ENCODE measurements at regions not wholly inside any gene's neighbourhood (a gene's known extent, or its start where the extent isn't known, plus 50 kb on each side); places are given as distances from the start of the nearest gene placed in this dataset.

DNA sequence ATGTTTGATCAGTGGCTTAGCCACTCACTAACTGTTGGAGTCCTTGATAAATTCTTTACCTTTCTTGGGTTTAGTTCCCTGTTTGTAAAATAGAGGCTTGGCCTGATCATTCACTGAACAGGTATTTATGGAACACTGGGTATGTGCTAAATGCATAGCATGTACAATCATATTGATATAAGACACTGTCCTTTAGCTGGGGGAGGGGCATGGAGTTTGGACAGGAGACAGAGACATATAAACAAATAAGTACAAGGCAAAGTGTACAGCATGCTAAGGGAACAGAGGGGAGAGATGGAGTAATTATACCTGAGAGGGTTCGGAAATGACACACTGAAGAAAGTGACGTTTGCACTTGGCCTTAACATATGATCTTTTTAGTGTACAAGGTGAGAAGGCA, 124.3 kb upstream of the CACNA1E start:
- H3K79me2 ChIP-seq (ENCODE audit: insufficient read depth, low read depth, low read length): no peaks in the 10 kb centered on the region
- no TSS peak for BruUV-seq (replicated peaks)
- intact Hi-C loops (cut with micrococcal nuclease; ENCODE audit: unreplicated experiment): no loop called here

DNA sequence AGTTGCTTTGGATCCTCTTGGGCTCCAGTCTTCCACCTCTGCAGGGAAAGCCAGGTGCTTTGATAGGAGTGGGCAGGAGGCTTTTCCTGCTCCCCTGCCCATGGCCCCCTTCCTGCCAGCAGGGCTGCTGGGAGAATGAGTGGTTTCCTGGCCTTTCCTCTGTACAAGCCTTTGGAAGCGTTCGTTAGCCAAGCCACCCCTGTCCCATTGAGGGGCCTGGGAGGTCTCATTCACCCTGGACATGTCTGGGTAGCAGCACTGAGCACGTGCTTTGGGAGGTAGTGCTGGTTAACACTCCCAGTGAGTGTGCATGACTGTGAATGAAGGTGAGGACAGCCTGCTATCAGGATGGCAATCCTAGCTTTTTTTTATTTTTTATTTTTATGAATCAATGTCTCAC, 118.5 kb upstream of the CACNA1E start:
- H4K20me1 ChIP-seq (ENCODE audit: insufficient read depth, low read length): no peaks in the 10 kb centered on the region
- H3K9me2 ChIP-seq (ENCODE audit: insufficient read depth, low read length): no peaks in the 10 kb centered on the region
- no peaks in the 10 kb centered on the region for H3K4me1 ChIP-seq (ENCODE audit: insufficient read depth, low read length, poor library complexity, severe bottlenecking)
- H3K4me2 ChIP-seq (ENCODE audit: low read length): no peak overlapping the region
- no peak overlapping the region for H2AFZ ChIP-seq (ENCODE audit: low read length)
- ChIA-PET CTCF (ENCODE audit: unreplicated experiment) (interaction anchor here (0.6 kb wide), 1 partner anchor 40 kb away, joined by 3 read pairs; no protein-coding TSS in a partner anchor), POLR2A (interaction anchor here (0.6 kb wide), 1 partner anchor 1034 kb away, joined by 3 read pairs; no protein-coding TSS in a partner anchor)
- DNase-seq (ENCODE audit: low spot score): no peak
- intact Hi-C loops (cut with micrococcal nuclease; ENCODE audit: unreplicated experiment): no loop called here
- H3K36me3 ChIP-seq (ENCODE audit: insufficient read depth, low read length): no peaks in the 10 kb centered on the region
- no peak overlapping the region for H3K27ac ChIP-seq (ENCODE audit: low read depth, low read length, poor library complexity, severe bottlenecking)
- no peaks in the 10 kb centered on the region for H3K9me3 ChIP-seq (ENCODE audit: low read length)
- H3K4me3 ChIP-seq (ENCODE audit: low read depth, low read length, poor library complexity, severe bottlenecking): no peak overlapping the region
- H3K79me2 ChIP-seq (ENCODE audit: insufficient read depth, low read depth, low read length): no peaks in the 10 kb centered on the region
- BruUV-seq (replicated peaks): no TSS peak
- TF ChIP-seq, protein P1, sequence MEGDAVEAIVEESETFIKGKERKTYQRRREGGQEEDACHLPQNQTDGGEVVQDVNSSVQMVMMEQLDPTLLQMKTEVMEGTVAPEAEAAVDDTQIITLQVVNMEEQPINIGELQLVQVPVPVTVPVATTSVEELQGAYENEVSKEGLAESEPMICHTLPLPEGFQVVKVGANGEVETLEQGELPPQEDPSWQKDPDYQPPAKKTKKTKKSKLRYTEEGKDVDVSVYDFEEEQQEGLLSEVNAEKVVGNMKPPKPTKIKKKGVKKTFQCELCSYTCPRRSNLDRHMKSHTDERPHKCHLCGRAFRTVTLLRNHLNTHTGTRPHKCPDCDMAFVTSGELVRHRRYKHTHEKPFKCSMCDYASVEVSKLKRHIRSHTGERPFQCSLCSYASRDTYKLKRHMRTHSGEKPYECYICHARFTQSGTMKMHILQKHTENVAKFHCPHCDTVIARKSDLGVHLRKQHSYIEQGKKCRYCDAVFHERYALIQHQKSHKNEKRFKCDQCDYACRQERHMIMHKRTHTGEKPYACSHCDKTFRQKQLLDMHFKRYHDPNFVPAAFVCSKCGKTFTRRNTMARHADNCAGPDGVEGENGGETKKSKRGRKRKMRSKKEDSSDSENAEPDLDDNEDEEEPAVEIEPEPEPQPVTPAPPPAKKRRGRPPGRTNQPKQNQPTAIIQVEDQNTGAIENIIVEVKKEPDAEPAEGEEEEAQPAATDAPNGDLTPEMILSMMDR (conservative IDR thresholded peaks at IDR 0.05; ENCODE audit: low read length): no peak
- TF ChIP-seq EZH2phosphoT487 (IDR thresholded peaks at IDR 0.05; ENCODE audit: borderline replicate concordance, low read depth, low read length): no peak

More for the DNA sequence above, 124.3 kb upstream of the CACNA1E start:
- Histone ChIP-seq H3K9me3 (ENCODE audit: low read length) (no peaks in the 10 kb centered on the region), H3K9me2 (ENCODE audit: insufficient read depth, low read length) (no peaks in the 10 kb centered on the region), H3K4me2 (ENCODE audit: low read length) (no peak overlapping the region), H2AFZ (ENCODE audit: low read length) (no peak overlapping the region), H3K36me3 (ENCODE audit: insufficient read depth, low read length) (no peaks in the 10 kb centered on the region), H4K20me1 (ENCODE audit: insufficient read depth, low read length) (no peaks in the 10 kb centered on the region), H3K27ac (ENCODE audit: low read depth, low read length, poor library complexity, severe bottlenecking) (no peak overlapping the region), H3K4me1 (ENCODE audit: insufficient read depth, low read length, poor library complexity, severe bottlenecking) (no peaks in the 10 kb centered on the region), H3K4me3 (ENCODE audit: low read depth, low read length, poor library complexity, severe bottlenecking) (no peak overlapping the region)
- ChIA-PET CTCF (ENCODE audit: unreplicated experiment) (no interaction called here), POLR2A (no interaction called here)
- no peak for DNase-seq (ENCODE audit: low spot score)
- no peak for TF ChIP-seq EZH2phosphoT487 (IDR thresholded peaks at IDR 0.05; ENCODE audit: borderline replicate concordance, low read depth, low read length)
- TF ChIP-seq, protein P1 (conservative IDR thresholded peaks at IDR 0.05; ENCODE audit: low read length): no peak

DNA sequence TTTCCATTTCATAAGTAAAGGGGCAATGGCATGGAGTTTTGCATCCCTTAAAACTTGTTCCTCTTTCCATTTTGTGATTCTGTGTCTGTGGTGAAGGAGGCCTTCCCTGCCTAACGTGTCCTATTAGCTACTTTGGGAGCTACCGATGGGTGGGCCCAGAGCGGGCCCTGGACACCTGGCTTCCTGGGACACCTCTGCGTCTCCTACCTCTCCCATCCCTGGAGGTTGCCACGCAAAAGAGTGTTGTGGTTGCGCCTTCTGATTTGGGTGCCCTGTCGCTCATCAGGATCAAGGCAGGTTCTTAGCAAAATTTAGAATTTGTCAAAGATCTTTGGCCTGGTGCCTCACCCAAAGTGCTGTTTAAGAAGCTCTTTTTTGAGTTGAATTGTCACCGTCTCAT, 116.4 kb upstream of the CACNA1E start:
- TF ChIP-seq, protein P1 (conservative IDR thresholded peaks at IDR 0.05; ENCODE audit: low read length): no peak
- no peak for TF ChIP-seq EZH2phosphoT487 (IDR thresholded peaks at IDR 0.05; ENCODE audit: borderline replicate concordance, low read depth, low read length)
- no peak overlapping the region for H3K4me3 ChIP-seq (ENCODE audit: low read depth, low read length, poor library complexity, severe bottlenecking)
- DNase-seq (ENCODE audit: low spot score): no peak
- H3K4me2 ChIP-seq (ENCODE audit: low read length): no peak overlapping the region
- H2AFZ ChIP-seq (ENCODE audit: low read length): no peak overlapping the region
- H3K36me3 ChIP-seq (ENCODE audit: insufficient read depth, low read length): no peaks in the 10 kb centered on the region
- no peaks in the 10 kb centered on the region for H3K4me1 ChIP-seq (ENCODE audit: insufficient read depth, low read length, poor library complexity, severe bottlenecking)
- POLR2A ChIA-PET: interaction anchor here (1.0 to 1.1 kb wide), 2 partner anchors 14 to 39 kb away, joined by 3 read pairs; no protein-coding TSS in a partner anchor
- H3K9me2 ChIP-seq (ENCODE audit: insufficient read depth, low read length): no peaks in the 10 kb centered on the region
- no peaks in the 10 kb centered on the region for H3K9me3 ChIP-seq (ENCODE audit: low read length)
- H3K27ac ChIP-seq (ENCODE audit: low read depth, low read length, poor library complexity, severe bottlenecking): no peak overlapping the region
- H4K20me1 ChIP-seq (ENCODE audit: insufficient read depth, low read length): no peaks in the 10 kb centered on the region
- CTCF ChIA-PET (ENCODE audit: unreplicated experiment): no interaction called here
- intact Hi-C loops (cut with micrococcal nuclease; ENCODE audit: unreplicated experiment): no loop called here
- no peaks in the 10 kb centered on the region for H3K79me2 ChIP-seq (ENCODE audit: insufficient read depth, low read depth, low read length)
- no TSS peak for BruUV-seq (replicated peaks)
